NT2/D1 (cell line): ENCODE measurements at regions not wholly inside any gene's neighbourhood (a gene's known extent, or its start where the extent isn't known, plus 50 kb on each side); places are given as distances from the start of the nearest gene placed in this dataset.

ENCODE experiments used
- DNase-seq: peaks from one replicate; pipeline ENCODE4 v3.0.0-alpha.2; 2011; ENCODE audit warnings: low read depth, low spot score
- H3K27me3 ChIP-seq: 2 replicates; pipeline ENCODE4 v1.6.0; 2011; ENCODE audit warnings: mild to moderate bottlenecking; ENCODE audit not compliant: insufficient read length, insufficient read depth
- H3K36me3 ChIP-seq: 2 replicates; pipeline ENCODE4 v1.6.1; 2011; ENCODE audit warnings: mild to moderate bottlenecking, low read length, mixed read lengths; ENCODE audit not compliant: insufficient read depth, insufficient read length
- H3K4me1 ChIP-seq: 2 replicates; pipeline ENCODE4 v1.5.1; 2011; ENCODE audit not compliant: insufficient read depth, insufficient read length
- H3K4me3 ChIP-seq: 2 replicates; pipeline ENCODE4 v1.5.1; 2011; ENCODE audit warnings: low read depth; ENCODE audit not compliant: insufficient read length
- H3K9ac ChIP-seq: 2 replicates; pipeline ENCODE4 v1.6.0; 2011; ENCODE audit warnings: low read depth; ENCODE audit not compliant: insufficient read length
- H3K9me3 ChIP-seq: 2 replicates; pipeline ENCODE4 v1.5.1; 2011; ENCODE audit warnings: mild to moderate bottlenecking, low read length; ENCODE audit not compliant: insufficient read depth
- SUZ12 ChIP-seq: IDR thresholded peaks from 2 replicates; pipeline ENCODE4 v1.6.1; 2011; ENCODE audit not compliant: insufficient read length, insufficient read depth; ENCODE audit errors: extremely low read depth
- YY1 ChIP-seq: IDR thresholded peaks from 2 replicates; pipeline ENCODE4 v1.6.1; 2011; ENCODE audit not compliant: insufficient read length, insufficient read depth
- ZNF274 ChIP-seq: IDR thresholded peaks from 2 replicates; pipeline ENCODE4 v1.6.1; 2011; ENCODE audit warnings: mild to moderate bottlenecking, low read depth, low read length

DNA sequence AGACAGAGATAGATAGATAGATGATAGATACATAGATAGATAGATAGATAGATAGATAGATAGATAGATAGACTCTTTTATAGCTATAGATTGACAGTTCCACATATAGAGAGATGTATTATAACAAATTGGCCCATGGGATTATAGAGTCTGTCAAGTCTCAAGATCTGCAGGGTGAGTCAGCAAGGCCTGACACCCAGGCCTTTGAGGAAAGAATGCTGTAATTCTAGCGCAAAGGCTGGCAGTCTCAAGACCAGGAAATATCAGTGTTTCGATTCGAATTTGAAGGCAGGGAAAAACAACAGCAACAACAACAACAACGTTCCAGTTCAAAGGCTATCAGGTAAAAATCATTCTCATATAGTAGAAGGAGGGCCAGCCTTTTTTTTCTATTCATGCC is 339.2 kb upstream of the CDH9 start:
- TF ChIP-seq SUZ12 (no peak), ZNF274 (no peak), YY1 (no peak)
- Histone ChIP-seq H3K36me3 (no peaks in the 10 kb centered on the region), H3K4me3 (no peak overlapping the region), H3K9ac (no peak overlapping the region), H3K27me3 (no peaks in the 10 kb centered on the region), H3K4me1 (no peaks in the 10 kb centered on the region), H3K9me3 (no peaks in the 10 kb centered on the region)
- DNase-seq = no peak

- H3K27me3 ChIP-seq = no peaks in the 10 kb centered on the region
- H3K36me3 ChIP-seq = no peaks in the 10 kb centered on the region
- no peaks in the 10 kb centered on the region for H3K4me1 ChIP-seq
- no peak for DNase-seq
- no peaks in the 10 kb centered on the region for H3K9me3 ChIP-seq
- no peak overlapping the region for H3K9ac ChIP-seq
- TF ChIP-seq YY1 = no peak
- no peak overlapping the region for H3K4me3 ChIP-seq
Observed at GRCh38 chr5:27353970-27354369, 315.6 kb upstream of the CDH9 start.

DNA sequence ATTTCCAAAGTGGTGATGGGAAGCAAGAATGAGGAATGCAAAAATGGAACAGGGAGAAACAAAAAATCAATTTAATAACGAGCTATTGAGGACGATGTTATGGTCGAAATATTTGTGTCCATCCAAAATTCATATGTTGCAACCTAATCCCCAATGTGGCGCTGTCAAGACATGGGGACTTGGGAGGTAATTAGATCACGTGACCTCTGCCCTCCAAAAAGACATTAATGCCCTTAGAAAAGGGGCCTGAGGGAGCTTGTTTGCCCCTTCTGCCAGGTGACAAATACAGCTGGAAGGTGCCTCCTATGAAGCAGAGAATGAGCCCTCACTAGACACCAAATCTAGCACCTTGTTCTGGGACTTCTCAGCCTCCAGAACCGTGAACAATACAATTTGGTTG is 315.2 kb upstream of the CDH9 start:
- no peaks in the 10 kb centered on the region for H3K4me1 ChIP-seq
- no peaks in the 10 kb centered on the region for H3K27me3 ChIP-seq
- TF ChIP-seq SUZ12 = no peak
- TF ChIP-seq YY1 = no peak
- no peak for TF ChIP-seq ZNF274
- no peak overlapping the region for H3K9ac ChIP-seq
- no peak overlapping the region for H3K4me3 ChIP-seq
- no peak for DNase-seq
- no peaks in the 10 kb centered on the region for H3K9me3 ChIP-seq
- no peaks in the 10 kb centered on the region for H3K36me3 ChIP-seq

- TF ChIP-seq SUZ12 = no peak
- no peak for TF ChIP-seq ZNF274
- H3K27me3 ChIP-seq = no peaks in the 10 kb centered on the region
Observed at GRCh38 chr5:27341342-27341741, 303.0 kb upstream of the CDH9 start.

DNA sequence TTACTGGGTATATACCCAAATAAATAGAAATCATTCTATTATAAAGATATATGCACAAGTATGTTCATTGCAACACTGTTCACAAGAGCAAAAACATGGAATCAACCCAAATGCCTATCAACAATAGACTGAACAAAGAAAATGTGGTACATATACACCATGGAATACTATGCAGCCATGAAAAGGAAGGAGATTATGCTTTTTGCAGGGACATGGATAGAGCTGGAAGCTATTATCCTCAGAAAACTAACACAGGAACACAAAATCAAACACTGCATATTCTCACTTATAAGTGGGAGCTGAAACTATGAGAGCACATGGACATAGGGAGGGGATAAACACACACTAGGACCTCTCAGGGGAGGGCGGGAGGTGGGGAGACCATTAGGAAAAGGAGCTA is 298.4 kb upstream of the CDH9 start:
- Histone ChIP-seq H3K36me3 (no peaks in the 10 kb centered on the region), H3K9ac (no peak overlapping the region), H3K9me3 (no peaks in the 10 kb centered on the region), H3K4me3 (no peak overlapping the region), H3K27me3 (no peaks in the 10 kb centered on the region), H3K4me1 (no peaks in the 10 kb centered on the region)
- DNase-seq = no peak
- TF ChIP-seq SUZ12 (no peak), YY1 (no peak), ZNF274 (no peak)

More at GRCh38 chr5:27341342-27341741, 303.0 kb upstream of the CDH9 start:
- no peak for DNase-seq
- no peaks in the 10 kb centered on the region for H3K36me3 ChIP-seq
- H3K9ac ChIP-seq = no peak overlapping the region
- no peaks in the 10 kb centered on the region for H3K4me1 ChIP-seq
- H3K9me3 ChIP-seq = no peaks in the 10 kb centered on the region
- no peak overlapping the region for H3K4me3 ChIP-seq

GRCh38 chr5:27328480-27328879 is 290.1 kb upstream of the CDH9 start:
- TF ChIP-seq ZNF274 = no peak
- DNase-seq = no peak

DNA sequence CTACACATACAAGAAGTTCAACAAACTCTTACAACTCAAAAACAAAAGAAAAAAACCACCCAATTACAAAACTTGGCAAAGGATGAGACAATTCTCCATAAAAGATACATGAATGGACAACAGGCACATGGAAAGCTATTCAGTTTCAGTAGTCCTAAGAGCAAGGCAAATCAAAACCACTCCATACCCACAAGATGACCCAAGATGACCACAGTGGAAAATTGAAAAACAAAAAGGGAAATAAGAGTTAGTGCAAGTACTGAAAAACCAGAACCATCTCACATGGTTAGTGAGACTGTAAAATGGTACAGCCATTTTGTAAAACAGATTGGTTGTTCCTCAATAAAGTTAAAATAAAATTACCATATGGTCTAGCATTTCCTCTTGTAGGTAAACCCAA is 287.1 kb upstream of the CDH9 start:
- Histone ChIP-seq H3K4me3 (no peak overlapping the region), H3K9ac (no peak overlapping the region), H3K9me3 (no peaks in the 10 kb centered on the region), H3K36me3 (no peaks in the 10 kb centered on the region), H3K27me3 (no peaks in the 10 kb centered on the region), H3K4me1 (no peaks in the 10 kb centered on the region)
- DNase-seq = no peak
- TF ChIP-seq SUZ12 (no peak), ZNF274 (no peak), YY1 (no peak)

More at GRCh38 chr5:27328480-27328879, 290.1 kb upstream of the CDH9 start:
- no peaks in the 10 kb centered on the region for H3K27me3 ChIP-seq
- H3K36me3 ChIP-seq = no peaks in the 10 kb centered on the region
- no peaks in the 10 kb centered on the region for H3K4me1 ChIP-seq
- H3K9me3 ChIP-seq = no peaks in the 10 kb centered on the region
- H3K4me3 ChIP-seq = no peak overlapping the region
- H3K9ac ChIP-seq = no peak overlapping the region

GRCh38 chr5:27318701-27319100 is 280.3 kb upstream of the CDH9 start:
- no peak overlapping the region for H3K9ac ChIP-seq
- H3K27me3 ChIP-seq = no peaks in the 10 kb centered on the region
- H3K36me3 ChIP-seq = no peaks in the 10 kb centered on the region
- H3K4me1 ChIP-seq = no peaks in the 10 kb centered on the region
- no peak overlapping the region for H3K4me3 ChIP-seq
- no peak for DNase-seq
- no peaks in the 10 kb centered on the region for H3K9me3 ChIP-seq
- TF ChIP-seq ZNF274 (no peak), SUZ12 (no peak), YY1 (no peak)
